ENCODE measurements at regions not wholly inside any gene's neighbourhood (a gene's known extent, or its start where the extent isn't known, plus 50 kb on each side); places are given as distances from the start of the nearest gene placed in this dataset.

DNA sequence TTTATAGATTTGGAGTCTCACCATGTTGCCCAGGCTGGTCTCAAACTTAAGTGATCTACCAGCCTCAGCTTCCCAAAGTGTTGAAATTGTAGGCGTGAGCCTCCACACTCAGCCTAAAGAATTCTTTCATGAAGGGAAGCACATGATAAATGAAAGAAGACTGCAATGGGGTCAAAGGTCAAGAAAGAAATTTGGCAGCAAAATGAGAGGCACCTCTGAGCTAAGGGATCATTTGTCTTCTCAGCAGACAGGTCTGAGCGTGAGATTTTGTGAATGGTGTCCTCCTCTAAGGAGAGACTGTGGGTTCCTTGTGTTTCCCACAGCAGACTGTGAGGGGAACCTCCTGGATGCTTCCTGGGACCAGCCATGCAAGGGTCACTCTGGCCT is 57.5 kb upstream of the EGFL6 start:
- TF ChIP-seq POLR2A (IDR thresholded peaks at IDR 0.05) = no peak
- no peak for TF ChIP-seq CTCF (IDR thresholded peaks at IDR 0.05)
